ENCODE measurements at regions not wholly inside any gene's neighbourhood (a gene's known extent, or its start where the extent isn't known, plus 50 kb on each side); places are given as distances from the start of the nearest gene placed in this dataset.
A peak's percentile ranks its signal among the peaks of the same experiment; 100 is the strongest.
"Not testable (repeated sequence)": the region's sequence is repeated elsewhere in the genome, so short reads cannot be mapped to it uniquely, and the experiment has no call there.

DNA sequence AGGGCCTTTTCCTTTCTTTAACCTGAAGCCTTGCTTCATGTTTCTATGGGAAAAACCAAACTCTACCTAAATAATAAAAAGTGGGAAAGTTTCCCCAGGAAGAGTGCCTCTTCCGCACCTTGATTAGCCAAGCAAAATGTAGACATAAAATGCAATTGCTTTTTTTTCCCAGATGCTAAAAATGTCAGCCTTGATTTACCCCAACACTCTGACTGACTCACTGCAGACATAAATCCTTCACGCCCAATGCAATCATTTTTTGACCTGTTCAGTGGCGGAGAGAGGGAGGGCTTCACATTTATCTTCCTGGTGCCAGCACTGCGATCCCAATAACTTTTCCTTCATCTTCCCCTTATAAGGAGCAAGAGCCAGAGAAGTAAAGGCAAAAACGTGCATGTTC is 261.5 kb downstream of the SEC16B start:
- DNase-seq, result no peak

DNA sequence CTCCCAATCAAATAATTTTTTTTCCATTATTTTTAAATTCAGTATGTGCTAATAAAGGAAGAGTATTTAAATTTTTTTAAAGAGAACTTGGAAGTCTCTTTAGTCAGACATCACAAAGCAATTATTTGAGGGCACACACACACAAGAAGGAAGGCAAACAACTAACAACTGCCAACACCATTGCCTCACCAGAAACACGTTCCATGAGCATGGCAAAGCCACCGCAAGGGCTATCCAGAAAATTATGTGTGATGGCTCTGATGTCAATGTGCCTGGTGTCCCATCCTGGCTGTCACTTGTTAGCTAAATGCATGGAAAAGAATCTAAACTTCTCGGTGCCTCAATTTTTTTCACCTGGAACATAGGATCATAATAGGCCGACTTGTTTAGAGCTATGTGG is 262.9 kb downstream of the SEC16B start:
- no peak for DNase-seq

DNA sequence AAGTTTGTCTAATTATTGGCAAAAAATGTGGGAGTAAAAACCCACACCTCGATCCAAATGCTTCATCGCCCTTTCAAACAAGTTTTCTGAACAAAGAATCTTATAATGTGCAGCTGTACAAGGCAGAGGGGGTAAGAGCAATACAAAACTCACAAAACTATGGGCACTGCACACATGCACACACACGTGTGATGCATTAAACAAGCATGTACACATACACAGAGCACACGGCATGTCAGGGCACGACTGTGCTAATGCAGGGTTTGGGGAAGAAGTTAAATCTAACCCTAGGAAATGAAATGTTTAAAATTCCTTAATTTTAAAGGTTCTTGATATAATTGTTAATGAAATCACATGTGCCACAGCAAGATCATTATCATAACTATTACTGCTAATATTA is 264.0 kb downstream of the SEC16B start:
- no peak for DNase-seq

DNA sequence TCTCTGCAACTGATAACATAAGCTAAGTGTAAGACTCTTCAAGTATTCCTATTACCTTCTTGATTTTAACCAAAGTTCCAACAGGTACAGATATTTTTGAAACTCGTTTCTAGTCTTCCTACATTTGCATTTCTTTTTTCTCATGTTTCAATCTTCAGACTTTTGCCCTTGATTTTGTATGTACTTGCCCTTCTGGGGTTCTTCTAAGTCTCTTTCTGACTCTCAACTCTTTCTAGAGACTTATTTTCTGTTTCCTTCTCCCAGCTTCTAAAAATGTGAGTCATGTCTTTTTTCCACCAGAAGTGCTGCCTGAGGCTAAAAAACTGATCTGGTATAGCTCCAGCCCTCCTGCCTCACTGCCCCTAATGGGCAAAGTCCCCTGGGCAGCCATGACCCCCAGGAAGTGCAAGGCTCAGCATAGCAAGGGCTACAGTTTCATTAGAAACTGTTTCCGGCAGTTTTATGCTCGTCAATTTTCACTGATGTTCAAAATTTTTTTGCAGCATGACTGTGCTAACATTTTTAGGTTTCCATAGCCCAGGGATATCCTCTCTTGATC is 265.9 kb downstream of the SEC16B start:
- DNase-seq, result no peak

DNA sequence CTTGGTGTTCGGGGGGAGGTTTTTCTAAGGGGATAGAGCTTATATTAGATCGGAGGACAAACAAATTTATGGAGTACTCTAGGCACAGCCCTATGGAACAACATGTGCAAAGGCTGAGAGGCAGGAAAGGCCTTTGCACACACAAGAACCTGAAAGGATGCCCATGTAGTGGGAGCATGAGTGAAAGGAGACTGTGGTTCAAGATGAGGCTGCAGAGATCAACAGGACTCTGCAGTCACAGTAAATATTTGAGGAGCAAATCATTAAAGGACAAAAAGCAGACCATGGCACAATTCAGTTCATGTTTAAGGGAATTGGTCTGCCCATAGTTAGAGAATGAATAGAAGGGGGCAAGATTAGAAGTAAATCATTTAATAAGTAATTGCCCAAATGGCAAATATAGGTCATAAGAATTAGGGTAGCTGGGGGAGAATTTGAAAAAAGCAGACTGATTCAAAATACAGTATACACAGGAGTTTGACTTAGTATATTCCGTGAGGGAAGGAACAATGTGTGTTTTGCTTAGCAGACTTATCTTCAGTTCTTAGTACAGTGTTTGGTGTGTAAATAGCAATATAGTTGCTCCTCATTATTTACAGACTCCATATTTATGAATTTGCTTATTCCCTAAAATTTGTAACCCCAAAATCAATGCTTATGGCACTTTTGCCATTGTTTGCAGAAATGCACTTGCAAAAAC is 268.1 kb downstream of the SEC16B start:
- no peak for DNase-seq

DNA sequence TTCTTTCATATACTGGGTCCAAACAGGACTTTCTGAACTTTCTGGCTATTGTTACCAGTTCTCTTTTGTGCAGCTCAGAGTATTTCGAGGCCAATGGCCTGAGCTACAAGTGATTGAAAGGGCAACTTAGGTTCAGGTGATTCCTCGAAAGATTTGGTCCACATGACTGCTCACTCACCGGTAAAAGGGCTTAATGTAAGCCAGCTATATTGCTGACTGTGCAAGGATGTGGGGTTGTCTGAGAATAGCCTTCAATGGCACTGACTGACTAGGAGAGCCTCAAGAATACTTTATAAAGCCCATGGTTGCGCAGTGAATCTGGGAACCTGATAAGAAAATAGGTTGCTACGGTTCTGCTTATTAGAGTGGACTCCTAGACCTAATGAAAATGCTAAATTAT is 269.0 kb downstream of the SEC16B start:
- no peak for DNase-seq

DNA sequence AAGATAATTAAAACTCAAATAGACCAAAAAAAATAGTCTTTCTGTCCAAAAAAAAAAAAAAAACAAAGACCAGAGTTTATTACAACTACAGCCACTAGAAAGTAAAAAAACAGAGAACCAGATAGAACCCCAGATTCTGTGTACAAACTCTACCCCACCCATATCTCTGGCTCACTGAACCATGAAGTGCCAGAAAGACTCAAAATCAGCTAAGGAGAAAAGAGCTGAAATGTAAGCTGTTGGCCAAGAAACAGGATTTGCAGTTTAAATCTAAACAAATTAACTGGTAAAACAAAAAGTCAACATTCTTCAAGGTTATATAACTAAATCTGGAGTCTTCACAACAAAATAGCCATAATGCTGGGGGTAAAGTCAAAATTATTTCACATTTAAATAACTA is 278.9 kb downstream of the SEC16B start:
- no peak for DNase-seq

DNA sequence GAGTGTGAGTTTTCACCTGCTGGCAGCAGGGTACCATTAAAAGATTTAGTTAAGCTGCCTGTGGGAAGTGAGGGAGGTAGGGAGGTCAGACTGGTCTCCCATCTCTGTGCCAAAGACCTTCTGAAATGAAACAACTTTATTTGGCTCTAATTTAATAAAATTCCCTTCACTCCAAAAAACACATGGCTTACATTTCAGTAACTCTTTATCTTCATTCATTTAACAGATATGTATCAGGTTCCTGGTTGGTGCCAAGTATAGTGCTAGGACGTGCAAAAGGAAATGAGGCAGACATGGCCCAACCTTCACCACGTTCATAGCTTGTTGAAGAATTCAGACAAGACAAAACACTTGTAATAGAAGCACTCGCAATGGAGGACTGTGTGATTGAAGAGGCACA is 282.3 kb downstream of the SEC16B start:
- no peak for DNase-seq

DNA sequence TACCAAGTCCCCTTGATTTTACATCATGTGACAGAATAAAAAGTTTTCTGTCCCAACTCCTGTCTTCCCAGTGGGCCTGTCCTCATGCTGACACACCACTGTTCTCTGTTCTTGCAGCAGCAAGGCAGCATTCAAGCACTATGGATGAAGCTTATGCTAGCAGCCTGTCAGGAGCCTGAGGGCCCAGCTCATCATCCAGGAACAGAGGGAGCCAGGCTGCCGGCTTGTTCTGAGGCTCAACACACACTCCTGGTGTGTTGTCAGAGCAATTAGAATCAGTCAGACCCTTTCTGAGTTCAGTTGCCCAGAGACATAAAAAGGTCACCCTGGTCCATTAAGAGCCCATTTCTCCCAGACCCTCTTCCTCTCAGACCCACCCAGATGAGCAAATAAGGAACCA is 282.9 kb downstream of the SEC16B start:
- DNase-seq, result no peak

DNA sequence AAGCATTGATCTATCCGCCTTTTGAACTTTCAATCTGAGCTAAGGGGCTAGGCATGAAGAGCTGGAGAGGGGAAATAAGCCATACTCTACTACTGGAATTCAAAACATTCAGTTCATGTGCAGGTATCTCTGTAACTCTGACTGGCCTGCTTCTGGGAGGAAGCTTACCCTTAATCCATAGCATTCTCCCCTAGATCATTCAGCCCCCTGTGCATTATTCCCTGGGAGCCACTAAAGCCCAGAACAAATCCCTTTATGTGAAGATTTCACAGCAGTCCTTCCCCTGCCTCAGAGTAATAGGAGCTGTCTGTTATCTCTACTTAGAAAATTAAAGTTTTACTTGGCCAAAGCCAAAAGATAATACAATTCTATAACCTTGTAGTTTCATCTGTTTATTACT is 300.7 kb downstream of the SEC16B start:
- DNase-seq, result peak; percentile 94

DNA sequence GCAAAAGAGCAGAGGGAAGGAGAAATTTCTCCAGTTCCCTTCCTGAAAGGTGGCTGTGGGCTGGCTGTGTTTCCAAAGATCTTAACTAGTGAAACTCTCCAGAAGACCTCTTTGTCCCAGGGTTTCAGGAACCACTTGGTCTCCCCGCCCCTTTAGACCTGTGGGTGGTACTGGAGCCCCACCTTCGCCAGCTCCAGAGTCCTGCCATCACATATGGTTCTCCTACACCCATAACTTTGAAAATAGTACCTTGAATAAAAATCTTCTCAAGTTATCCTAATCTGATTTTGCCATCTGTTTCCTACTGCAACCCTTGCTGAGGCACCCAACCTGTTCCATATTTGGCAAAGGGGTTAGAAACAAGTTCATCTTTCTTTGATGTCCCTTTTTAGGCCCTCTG is 303.9 kb downstream of the SEC16B start:
- peak; percentile 92 for DNase-seq

DNA sequence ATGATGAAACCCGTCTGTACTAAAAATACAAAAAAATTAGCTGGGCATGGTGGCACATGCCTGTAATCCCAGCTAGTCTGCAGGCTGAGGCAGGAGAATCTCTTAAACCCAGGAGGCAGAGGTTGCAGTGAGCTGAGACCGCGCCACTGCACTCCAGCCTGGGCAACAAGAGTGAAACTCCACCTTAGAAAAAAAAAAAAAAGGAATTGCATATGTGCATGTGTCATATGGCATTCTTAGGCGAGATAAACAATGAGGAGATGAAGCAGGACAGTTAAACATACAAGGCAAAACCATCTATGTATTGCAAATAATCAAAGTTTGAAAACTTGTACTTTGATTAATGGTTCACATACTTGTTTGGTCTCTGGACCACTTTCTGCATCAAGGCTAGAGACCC is 305.1 kb downstream of the SEC16B start:
- DNase-seq, result not testable (repeated sequence)

DNA sequence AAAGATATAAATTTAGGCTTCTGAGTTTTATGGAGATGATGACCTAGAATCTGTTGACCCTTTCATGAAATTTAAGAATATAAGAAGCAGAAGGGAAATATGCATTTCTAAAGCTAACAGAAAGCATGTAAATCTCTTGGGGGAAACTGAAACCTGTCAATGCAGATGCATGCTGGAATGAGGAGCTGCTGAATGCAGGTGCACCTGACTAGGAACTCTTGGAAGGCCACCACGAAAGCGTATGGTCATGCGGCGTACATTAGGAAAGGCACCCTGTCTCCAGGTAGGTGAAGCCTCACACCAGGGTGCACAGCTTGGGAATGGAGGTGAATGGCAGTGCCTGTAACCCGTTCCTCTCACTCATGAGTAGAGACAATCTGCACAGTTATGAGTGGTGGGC is 309.7 kb downstream of the SEC16B start:
- no peak for DNase-seq

DNA sequence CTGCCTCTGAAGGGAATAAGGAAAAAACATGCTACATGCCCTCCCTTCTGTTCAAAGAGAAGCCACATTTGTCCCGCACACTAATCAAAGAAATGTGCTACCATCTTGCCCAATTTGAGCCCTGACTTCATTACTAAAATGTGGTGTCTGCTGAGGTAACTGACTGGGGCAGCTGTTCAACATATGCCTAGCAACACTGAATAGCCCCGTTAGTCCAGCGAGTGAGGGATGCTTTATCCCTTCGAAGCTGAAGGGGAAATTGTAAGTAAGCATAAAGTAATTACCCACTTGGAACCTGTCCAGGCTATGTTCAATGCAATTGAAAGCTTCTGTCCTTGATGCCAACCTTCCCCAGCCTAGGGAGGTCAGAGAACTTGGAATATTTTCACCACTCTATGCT is 310.6 kb downstream of the SEC16B start:
- DNase-seq, result peak; percentile 94

DNA sequence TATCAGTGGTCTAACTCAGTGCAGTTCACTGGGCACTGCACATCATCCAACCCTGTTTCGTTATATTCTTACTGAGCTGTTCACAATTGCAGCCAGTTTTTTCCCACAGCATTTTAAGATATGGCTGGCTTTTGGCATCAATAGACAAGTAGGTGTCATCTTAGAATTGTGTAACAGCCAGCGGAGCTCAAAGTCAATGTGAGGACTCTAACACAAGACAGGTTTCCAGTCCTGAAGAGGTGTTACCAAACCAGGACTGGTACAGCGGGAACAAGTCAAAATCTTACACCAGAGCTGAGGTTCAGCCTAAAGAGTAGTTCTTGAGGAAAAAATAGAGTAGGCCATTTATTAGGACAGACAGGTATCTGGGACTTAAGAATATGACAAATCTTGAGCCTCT is 313.3 kb downstream of the SEC16B start:
- DNase-seq, result no peak

DNA sequence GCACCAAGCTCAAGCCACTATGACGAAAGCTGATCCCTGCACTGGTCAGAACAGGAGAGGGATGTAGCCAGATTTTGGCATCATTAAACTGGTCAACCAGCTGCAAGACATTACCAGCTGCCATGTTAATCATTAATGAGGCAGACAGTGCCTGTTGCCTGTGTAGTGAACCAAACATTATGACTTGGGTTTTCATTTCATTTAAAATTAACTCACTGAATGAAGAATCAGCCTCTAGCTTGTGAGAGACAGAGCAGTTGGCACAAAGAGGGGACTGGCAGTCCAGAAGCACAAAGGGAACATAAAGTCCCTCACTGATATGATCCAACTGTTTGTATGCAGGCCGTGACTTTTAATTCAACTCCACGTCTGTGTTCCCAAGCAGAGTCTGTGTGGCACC is 318.9 kb downstream of the SEC16B start:
- no peak for DNase-seq

DNA sequence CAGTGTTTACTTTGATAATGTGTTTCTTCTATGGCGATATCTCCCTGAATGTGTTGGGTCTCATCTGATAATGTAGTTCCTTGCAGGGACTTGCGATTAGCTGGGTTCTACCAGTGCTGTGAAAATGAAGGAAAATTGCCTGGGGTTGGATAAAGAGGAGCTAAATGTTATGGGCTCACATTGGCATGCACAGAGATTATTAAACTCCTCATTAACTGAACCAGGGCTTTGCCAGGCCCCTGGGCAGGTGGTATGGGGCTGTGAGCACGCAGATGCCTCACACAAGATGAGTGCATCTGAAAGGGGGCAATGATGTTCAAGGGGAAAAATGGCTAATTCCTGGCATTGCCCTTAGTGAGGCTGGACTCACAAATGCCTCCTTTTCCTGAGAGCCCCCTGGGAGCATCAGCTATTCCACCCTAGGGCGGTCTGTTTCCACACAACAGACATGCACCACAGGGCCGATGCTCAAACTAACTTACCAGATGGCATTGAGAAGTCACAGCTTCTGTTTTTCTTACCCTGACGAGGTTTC is 321.1 kb downstream of the SEC16B start:
- DNase-seq, result no peak

DNA sequence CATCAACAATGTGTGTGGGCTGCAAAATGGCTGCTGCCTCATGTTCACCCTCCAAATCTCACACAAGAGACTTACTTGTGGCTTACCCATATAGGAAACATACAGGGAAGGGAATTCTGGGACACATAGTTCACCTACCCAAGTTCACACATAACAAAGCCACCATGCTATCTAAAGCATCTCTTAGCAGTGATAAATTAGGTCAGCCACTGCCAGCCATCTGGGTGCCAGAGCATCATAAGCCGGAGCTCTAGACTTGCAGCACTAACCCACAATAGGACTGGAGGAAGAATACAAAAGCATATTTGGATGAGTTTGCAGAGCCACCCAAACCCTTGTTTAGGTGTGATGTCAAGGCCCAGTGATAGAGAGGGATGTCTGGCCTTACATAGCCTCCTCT is 321.7 kb downstream of the SEC16B start:
- no peak for DNase-seq

DNA sequence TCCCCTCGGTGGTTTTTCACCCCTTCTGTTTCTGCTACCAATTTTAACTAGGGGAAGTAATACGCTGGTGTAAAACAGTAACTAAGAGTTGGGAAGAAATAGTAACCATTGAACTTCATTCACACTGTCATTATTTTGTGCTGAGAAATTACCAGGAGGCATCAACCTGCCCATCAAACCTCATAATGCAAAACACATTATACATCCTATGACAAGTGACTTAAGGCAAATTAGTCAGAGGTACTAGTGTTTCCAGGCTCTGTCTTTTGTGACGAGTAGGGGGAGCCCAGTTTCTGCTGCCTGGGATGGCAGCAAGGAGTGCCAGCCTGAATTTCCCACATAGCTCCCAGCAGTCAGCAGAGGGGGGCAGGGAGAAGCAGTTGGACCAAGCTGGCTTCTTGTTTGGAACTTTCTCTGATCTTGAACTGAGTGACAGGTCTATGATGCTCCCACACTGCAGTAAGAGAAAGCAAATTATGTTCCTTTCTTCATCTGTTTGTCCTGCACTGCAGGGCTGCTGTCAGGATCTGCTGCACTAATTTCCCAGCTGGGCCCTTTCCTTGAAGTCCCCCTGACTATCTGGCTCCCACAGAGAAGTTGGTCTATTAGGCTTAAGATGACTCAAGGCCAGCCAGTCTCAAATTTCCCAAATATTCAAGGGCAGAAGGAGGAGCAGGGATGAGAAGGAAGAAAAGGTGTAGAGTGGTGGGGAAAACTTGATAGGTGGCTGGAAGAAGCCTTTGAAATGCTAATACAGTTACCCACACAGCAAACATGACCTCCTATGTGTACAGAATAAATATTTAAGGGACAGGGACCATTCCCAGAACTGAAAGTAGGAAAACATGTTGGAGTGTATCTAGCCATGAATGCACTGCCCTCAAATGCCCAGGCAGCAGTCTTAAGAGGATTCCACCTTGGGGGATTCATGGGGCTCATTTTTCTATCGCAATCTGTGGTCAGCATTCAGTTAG is 322.8 kb downstream of the SEC16B start:
- peak; percentile 24 for DNase-seq

DNA sequence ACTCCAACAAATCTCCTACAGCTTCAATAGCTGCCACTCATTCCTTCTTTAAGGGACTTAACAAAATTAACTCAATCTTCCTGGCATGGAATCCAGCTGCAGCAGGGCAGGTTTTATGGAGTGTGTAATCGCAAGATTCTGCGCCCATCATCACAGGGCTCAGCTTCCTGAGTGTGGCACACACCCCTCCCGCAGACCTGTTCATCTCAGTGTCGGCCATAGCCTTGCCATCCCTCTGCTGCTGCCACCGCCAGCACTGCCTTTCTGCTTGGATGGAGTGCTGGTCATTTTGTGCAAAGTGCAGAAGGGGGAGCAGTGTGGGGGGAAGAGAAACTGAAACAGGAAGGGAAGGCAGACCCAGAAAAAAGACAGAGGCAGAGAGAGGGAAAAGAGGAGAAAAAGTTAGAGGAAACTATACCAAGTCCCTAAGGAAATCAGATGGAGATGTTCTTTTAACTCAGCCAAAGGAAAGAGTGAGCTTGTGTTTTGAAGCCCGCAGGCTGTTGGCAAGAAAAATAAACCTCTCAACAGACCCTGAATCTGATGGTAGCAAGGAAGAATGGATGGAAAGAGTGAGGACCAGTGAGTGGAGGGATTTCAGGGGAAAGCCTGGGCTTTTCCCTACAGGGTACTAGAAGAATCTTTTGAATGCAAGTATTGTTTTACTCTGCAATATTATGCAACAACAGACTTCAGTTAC is 324.2 kb downstream of the SEC16B start:
- DNase-seq, result peak; percentile 61

DNA sequence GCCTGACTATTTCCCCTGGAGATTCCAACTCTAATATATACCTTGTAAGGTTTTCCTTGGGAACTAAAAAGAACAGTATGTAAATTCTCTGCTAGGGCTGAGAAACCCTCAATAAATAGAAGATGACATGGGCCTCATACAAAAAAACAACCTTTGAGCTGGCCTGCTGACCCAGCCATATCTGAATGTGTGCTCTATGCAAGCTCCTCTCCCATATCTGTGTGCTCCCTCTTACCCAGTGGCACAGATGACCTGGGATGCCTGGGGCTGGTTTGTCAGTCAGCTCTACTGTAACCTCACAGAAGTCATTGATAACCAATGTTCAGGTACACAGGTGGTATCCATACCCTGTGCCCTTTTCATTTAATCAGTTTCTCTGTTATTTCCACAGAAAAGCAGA is 329.2 kb downstream of the SEC16B start:
- no peak for DNase-seq

DNA sequence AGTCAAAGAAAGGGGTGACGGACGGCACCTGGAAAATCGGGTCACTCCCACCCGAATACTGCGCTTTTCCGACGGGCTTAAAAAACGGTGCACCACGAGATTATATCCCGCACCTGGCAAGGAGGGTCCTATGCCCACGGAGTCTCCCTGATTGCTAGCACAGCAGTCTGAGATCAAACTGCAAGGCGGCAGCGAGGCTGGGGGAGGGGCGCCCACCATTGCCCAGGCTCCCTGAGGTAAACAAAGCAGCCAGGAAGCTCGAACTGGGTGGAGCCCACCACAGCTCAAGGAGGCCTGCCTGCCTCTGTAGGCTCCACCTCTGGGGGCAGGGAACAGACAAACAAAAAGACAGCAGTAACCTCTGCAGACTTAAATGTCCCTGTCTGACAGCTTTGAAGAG is 335.7 kb downstream of the SEC16B start:
- not testable (repeated sequence) for DNase-seq

Data from NCI-H82 (cell line).